RWPE2 (cell line): ENCODE measurements at regions not wholly inside any gene's neighbourhood (a gene's known extent, or its start where the extent isn't known, plus 50 kb on each side); places are given as distances from the start of the nearest gene placed in this dataset.

ENCODE experiments used
- ATAC-seq: fragments of 200-7000 bp; cut with Tn5 transposase; 3 replicates; pipeline ENCODE4 v1.9.1; 2021; ENCODE audit warnings: low read depth
- DNase-seq: peaks from one replicate; pipeline ENCODE4 v3.0.0-alpha.2; 2020; ENCODE audit warnings: low spot score
- H3K27ac ChIP-seq: fragments of 450-650 bp; 2 replicates; pipeline ENCODE4 v1.5.1; 2017; ENCODE audit warnings: mild to moderate bottlenecking; ENCODE audit not compliant: poor library complexity, severe bottlenecking
- H3K27me3 ChIP-seq: fragments of 250-450 bp; sonication (Bioruptor Pico); 2 replicates; pipeline ENCODE4 v1.5.1; 2021; ENCODE audit warnings: mild to moderate bottlenecking, moderate library complexity; ENCODE audit not compliant: insufficient read depth, poor library complexity, severe bottlenecking
- H3K36me3 ChIP-seq: fragments of 250-450 bp; sonication (Bioruptor Pico); 2 replicates; pipeline ENCODE4 v1.5.1; 2020; ENCODE audit warnings: low read depth, mild to moderate bottlenecking, moderate library complexity
- H3K4me1 ChIP-seq: fragments of 250-450 bp; sonication (Bioruptor Pico); 2 replicates; pipeline ENCODE4 v1.5.1; 2021; ENCODE audit warnings: mild to moderate bottlenecking, moderate library complexity; ENCODE audit not compliant: insufficient read depth, poor library complexity, severe bottlenecking
- H3K4me3 ChIP-seq: fragments of 250-450 bp; sonication (Bioruptor Pico); 2 replicates; pipeline ENCODE4 v1.5.1; 2021; ENCODE audit warnings: mild to moderate bottlenecking, moderate library complexity; ENCODE audit not compliant: severe bottlenecking
- H3K9me3 ChIP-seq: fragments of 250-450 bp; sonication (Bioruptor Pico); 2 replicates; pipeline ENCODE4 v1.5.1; 2021; ENCODE audit warnings: mild to moderate bottlenecking, moderate library complexity; ENCODE audit not compliant: severe bottlenecking
- CTCF ChIP-seq: fragments of 450-650 bp; IDR thresholded peaks from one replicate; pipeline ENCODE4 v1.5.1; 2017; ENCODE audit warnings: mild to moderate bottlenecking, moderate library complexity; ENCODE audit not compliant: poor library complexity, severe bottlenecking

- Histone ChIP-seq H3K27ac (peak overlapping the region; percentile 9), H3K4me1 (peaks cover 17% of the 10 kb centered on the region), H3K27me3 (no peaks in the 10 kb centered on the region), H3K4me3 (no peak overlapping the region), H3K36me3 (no peaks in the 10 kb centered on the region), H3K9me3 (no peaks in the 10 kb centered on the region)
- no peak for DNase-seq
- no peak for TF ChIP-seq CTCF
- peak; percentile 86 for ATAC-seq
Observed at GRCh38 chr15:38059665-38060064, 125.2 kb downstream of the TMCO5A start.

- no peaks in the 10 kb centered on the region for H3K27me3 ChIP-seq
- DNase-seq (no peak), ATAC-seq (no peak)
- peaks cover 17% of the 10 kb centered on the region for H3K4me1 ChIP-seq
- TF ChIP-seq CTCF: no peak
- no peak overlapping the region for H3K27ac ChIP-seq
- no peak overlapping the region for H3K4me3 ChIP-seq
- no peaks in the 10 kb centered on the region for H3K36me3 ChIP-seq
- no peaks in the 10 kb centered on the region for H3K9me3 ChIP-seq
Observed at GRCh38 chr15:38061856-38062649, 127.6 kb downstream of the TMCO5A start.

GRCh38 chr15:38062696-38063095 lies 128.3 kb downstream of the TMCO5A start:
- Histone ChIP-seq H3K9me3 (no peaks in the 10 kb centered on the region), H3K4me1 (peaks cover 17% of the 10 kb centered on the region), H3K4me3 (no peak overlapping the region), H3K27ac (no peak overlapping the region), H3K27me3 (no peaks in the 10 kb centered on the region), H3K36me3 (no peaks in the 10 kb centered on the region)
- TF ChIP-seq CTCF: no peak
- ATAC-seq (no peak), DNase-seq (no peak)

- Histone ChIP-seq H3K27me3 (no peaks in the 10 kb centered on the region), H3K27ac (no peak overlapping the region), H3K9me3 (no peaks in the 10 kb centered on the region), H3K4me3 (no peak overlapping the region), H3K36me3 (no peaks in the 10 kb centered on the region), H3K4me1 (peaks cover 15% of the 10 kb centered on the region)
- DNase-seq (no peak), ATAC-seq (no peak)
- no peak for TF ChIP-seq CTCF
Observed at GRCh38 chr15:38065721-38066345, 131.4 kb downstream of the TMCO5A start.

GRCh38 chr15:38066612-38067011 lies 132.2 kb downstream of the TMCO5A start:
- TF ChIP-seq CTCF: no peak
- H3K9me3 ChIP-seq: no peaks in the 10 kb centered on the region
- H3K27me3 ChIP-seq: no peaks in the 10 kb centered on the region
- H3K36me3 ChIP-seq: no peaks in the 10 kb centered on the region
- no peak overlapping the region for H3K4me3 ChIP-seq
- no peak overlapping the region for H3K27ac ChIP-seq
- peaks cover 15% of the 10 kb centered on the region for H3K4me1 ChIP-seq
- DNase-seq (no peak), ATAC-seq (no peak)
